ENCODE measurements at regions not wholly inside any gene's neighbourhood (a gene's known extent, or its start where the extent isn't known, plus 50 kb on each side); places are given as distances from the start of the nearest gene placed in this dataset.
"Not testable (repeated sequence)": the region's sequence is repeated elsewhere in the genome, so short reads cannot be mapped to it uniquely, and the experiment has no call there.

- no peaks in the 10 kb centered on the region for H3K9me3 ChIP-seq
- no peak overlapping the region for H3K27ac ChIP-seq
- ATAC-seq (no peak), DNase-seq (no peak)
- H3K4me1 ChIP-seq: peaks cover 21% of the 10 kb centered on the region
- intact Hi-C loops (cut with DNase I): no loop called here
- H3K27me3 ChIP-seq (ENCODE audit: low read depth): no peaks in the 10 kb centered on the region
- H3K36me3 ChIP-seq: no peaks in the 10 kb centered on the region
- no peak overlapping the region for H3K4me3 ChIP-seq
- no peak for TF ChIP-seq CTCF (IDR thresholded peaks at IDR 0.05)
These were observed 143.4 kb upstream of the ZNF608 start for GRCh38 chr5:124889850-124890249.

GRCh38 chr5:124890442-124890841 lies 144.0 kb upstream of the ZNF608 start:
- H3K27me3 ChIP-seq (ENCODE audit: low read depth); ATAC-seq; H3K27ac ChIP-seq; intact Hi-C loops (cut with DNase I); H3K9me3 ChIP-seq; H3K4me3 ChIP-seq; H3K36me3 ChIP-seq; DNase-seq: not testable (repeated sequence)
- peaks cover 21% of the 10 kb centered on the region for H3K4me1 ChIP-seq

- TF ChIP-seq CTCF (IDR thresholded peaks at IDR 0.05): no peak
- no peaks in the 10 kb centered on the region for H3K36me3 ChIP-seq
- H3K27me3 ChIP-seq (ENCODE audit: low read depth): no peaks in the 10 kb centered on the region
- no peak for ATAC-seq
- intact Hi-C loops (cut with DNase I): no loop called here
- H3K9me3 ChIP-seq: no peaks in the 10 kb centered on the region
- H3K4me1 ChIP-seq: peaks cover 21% of the 10 kb centered on the region
- H3K27ac ChIP-seq: no peak overlapping the region
- no peak overlapping the region for H3K4me3 ChIP-seq
- no peak for DNase-seq
These were observed 144.7 kb upstream of the ZNF608 start for GRCh38 chr5:124891179-124891578.

- intact Hi-C loops (cut with DNase I): no loop called here
- Histone ChIP-seq H3K9me3 (no peaks in the 10 kb centered on the region), H3K36me3 (no peaks in the 10 kb centered on the region), H3K27ac (no peak overlapping the region), H3K4me1 (peaks cover 21% of the 10 kb centered on the region), H3K27me3 (ENCODE audit: low read depth) (no peaks in the 10 kb centered on the region), H3K4me3 (no peak overlapping the region)
- TF ChIP-seq CTCF (IDR thresholded peaks at IDR 0.05): no peak
- DNase-seq (no peak), ATAC-seq (peak in 1 of 2 donors; percentile 13)
These were observed 145.9 kb upstream of the ZNF608 start for GRCh38 chr5:124892185-124892848.

- ATAC-seq (peak in 1 of 2 donors; percentile 89), DNase-seq (no peak)
- Histone ChIP-seq H3K27me3 (ENCODE audit: low read depth) (no peaks in the 10 kb centered on the region), H3K36me3 (no peaks in the 10 kb centered on the region), H3K9me3 (no peaks in the 10 kb centered on the region), H3K27ac (no peak overlapping the region), H3K4me1 (no peaks in the 10 kb centered on the region), H3K4me3 (no peak overlapping the region)
- TF ChIP-seq CTCF (IDR thresholded peaks at IDR 0.05): no peak
- intact Hi-C loops (cut with DNase I): no loop called here
These were observed 148.1 kb upstream of the ZNF608 start for GRCh38 chr5:124894541-124894940.

GRCh38 chr5:124895236-124895635 lies 148.8 kb upstream of the ZNF608 start:
- DNase-seq: no peak
- no peak overlapping the region for H3K4me3 ChIP-seq
- TF ChIP-seq CTCF (IDR thresholded peaks at IDR 0.05): no peak
- intact Hi-C loops (cut with DNase I): no loop called here
- no peaks in the 10 kb centered on the region for H3K9me3 ChIP-seq
- H3K27ac ChIP-seq: no peak overlapping the region
- no peaks in the 10 kb centered on the region for H3K4me1 ChIP-seq
- no peak for ATAC-seq
- H3K36me3 ChIP-seq: no peaks in the 10 kb centered on the region
- no peaks in the 10 kb centered on the region for H3K27me3 ChIP-seq (ENCODE audit: low read depth)
